ENCODE measurements at regions not wholly inside any gene's neighbourhood (a gene's known extent, or its start where the extent isn't known, plus 50 kb on each side); places are given as distances from the start of the nearest gene placed in this dataset.

DNA sequence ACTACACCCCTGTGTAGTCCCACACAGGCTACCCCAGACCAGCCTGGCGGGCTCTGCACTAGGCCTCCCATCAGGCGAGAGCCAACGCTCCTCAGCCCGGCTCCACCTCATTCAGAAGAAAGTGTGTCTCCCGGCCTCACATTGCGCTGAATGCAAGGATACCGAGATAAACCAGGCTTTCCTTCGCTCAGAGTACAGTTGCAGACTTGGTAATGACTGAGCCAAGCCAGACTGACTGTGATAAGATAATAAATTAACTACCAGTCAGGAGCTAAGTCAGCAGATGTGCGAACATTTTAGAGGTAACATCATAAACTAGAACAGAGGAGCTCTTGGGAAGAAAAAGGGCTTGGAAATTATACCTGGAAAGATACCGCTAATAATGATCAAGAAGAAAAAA lies 397.6 kb downstream of the TRIML1 start:
- no peak for DNase-seq (ENCODE audit: low read depth in 2 of 2)

- no peak for DNase-seq (ENCODE audit: low read depth in 2 of 2)
These were observed 411.1 kb downstream of the TRIML1 start for GRCh38 chr4:188550296-188550695.

GRCh38 chr4:188551156-188551555 lies 411.9 kb downstream of the TRIML1 start:
- no peak for DNase-seq (ENCODE audit: low read depth in 2 of 2)

DNA sequence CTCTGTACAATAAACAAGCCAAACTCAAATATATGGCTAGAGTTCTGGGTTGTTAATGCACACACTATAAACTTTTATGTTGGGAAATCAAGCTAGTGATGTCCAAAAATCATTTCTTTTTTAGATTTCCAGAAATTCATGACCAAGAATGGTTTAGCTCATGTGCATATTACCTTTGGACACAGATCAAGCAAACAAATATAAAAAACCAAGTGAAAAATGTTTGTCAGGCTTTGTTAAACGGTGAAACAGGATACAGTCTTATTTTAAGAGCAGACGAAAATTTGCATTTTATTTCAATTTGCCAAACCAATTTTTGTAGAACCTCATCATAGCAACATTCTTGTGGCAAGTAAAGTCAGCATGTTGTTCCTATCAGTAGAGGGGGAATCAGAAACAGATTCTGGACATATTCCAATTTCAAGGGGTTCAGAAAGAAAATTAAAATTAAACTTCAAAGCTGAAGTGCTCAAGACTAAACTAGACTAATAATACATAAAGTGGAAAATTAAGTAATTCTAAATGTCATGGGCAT lies 413.6 kb downstream of the TRIML1 start:
- DNase-seq (ENCODE audit: low read depth in 2 of 2) = no peak

- no peak for DNase-seq (ENCODE audit: low read depth in 2 of 2)
These were observed 415.2 kb downstream of the TRIML1 start for GRCh38 chr4:188554413-188554812.

DNA sequence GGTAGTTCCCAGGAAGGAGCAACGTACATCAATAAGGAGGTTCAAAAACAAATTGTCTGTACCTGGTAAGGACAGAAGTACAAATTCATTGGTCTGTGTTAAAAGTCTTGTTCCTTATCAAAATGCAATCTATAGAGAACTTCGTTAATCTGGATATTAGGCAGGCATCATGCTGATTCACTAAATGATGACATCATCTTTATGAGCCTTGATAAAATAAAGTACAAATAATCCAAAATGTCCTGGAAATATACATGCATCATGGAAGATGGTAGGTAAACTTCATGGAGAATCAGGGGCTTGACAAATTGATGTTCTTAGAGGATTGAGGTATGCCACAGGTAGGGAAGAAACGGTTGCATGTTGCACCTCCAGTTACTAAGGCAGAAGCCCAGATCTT lies 433.9 kb downstream of the TRIML1 start:
- DNase-seq (ENCODE audit: low read depth in 2 of 2) = no peak

- no peak for DNase-seq (ENCODE audit: low read depth in 2 of 2)
These were observed 439.4 kb downstream of the TRIML1 start for GRCh38 chr4:188578657-188579056.

DNA sequence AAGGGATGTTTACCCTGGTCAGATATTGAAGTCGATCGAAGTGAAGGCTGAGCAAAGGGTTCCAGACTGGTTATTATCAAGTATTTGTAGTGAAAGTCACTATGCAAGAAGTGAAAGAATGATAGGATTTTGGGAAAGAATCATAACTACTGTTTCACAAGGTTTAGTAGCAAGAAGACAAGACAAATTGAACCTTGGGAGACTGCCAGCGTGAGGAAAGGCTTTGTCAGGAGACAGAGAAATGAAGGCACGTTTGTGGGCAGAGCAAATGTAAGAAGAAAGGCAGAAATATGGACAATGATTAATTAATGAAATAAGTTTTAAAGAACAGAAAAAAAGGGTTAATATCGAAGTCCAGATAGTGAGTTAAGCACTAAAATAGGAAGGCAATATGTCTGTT lies 456.8 kb downstream of the TRIML1 start:
- DNase-seq (ENCODE audit: low read depth in 2 of 2) = no peak

- no peak for DNase-seq (ENCODE audit: low read depth in 2 of 2)
These were observed 464.4 kb downstream of the TRIML1 start for GRCh38 chr4:188603646-188604045.

GRCh38 chr4:188606635-188607034 lies 467.4 kb downstream of the TRIML1 start:
- no peak for DNase-seq (ENCODE audit: low read depth in 2 of 2)

GRCh38 chr4:188611143-188611542 lies 471.9 kb downstream of the TRIML1 start:
- no peak for DNase-seq (ENCODE audit: low read depth in 2 of 2)

GRCh38 chr4:188612659-188613058 lies 473.4 kb downstream of the TRIML1 start:
- DNase-seq (ENCODE audit: low read depth in 2 of 2) = no peak

- no peak for DNase-seq (ENCODE audit: low read depth in 2 of 2)
These were observed 474.7 kb downstream of the TRIML1 start for GRCh38 chr4:188613976-188614375.

GRCh38 chr4:188619456-188620149 lies 480.4 kb downstream of the TRIML1 start:
- DNase-seq (ENCODE audit: low read depth in 2 of 2) = no peak

DNA sequence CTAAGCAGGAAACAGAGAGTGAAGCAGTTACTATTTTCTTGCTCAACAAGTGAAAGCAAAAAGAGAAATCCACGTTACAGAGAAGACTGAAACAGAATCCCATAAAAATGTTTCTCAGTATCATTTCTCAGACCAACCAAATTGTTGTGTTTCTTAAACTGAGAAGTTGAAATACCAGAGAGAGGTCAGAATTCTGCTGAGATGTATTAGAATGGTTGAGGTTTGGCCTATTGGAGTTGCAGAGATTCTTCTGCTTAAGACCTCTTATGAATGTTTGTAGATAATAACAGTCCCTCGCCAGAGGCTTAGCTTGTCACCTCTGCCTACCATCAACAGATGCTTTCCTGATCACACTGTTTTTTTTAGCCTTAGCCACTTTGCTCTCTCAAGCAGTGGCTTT lies 481.4 kb downstream of the TRIML1 start:
- no peak for DNase-seq (ENCODE audit: low read depth in 2 of 2)

DNA sequence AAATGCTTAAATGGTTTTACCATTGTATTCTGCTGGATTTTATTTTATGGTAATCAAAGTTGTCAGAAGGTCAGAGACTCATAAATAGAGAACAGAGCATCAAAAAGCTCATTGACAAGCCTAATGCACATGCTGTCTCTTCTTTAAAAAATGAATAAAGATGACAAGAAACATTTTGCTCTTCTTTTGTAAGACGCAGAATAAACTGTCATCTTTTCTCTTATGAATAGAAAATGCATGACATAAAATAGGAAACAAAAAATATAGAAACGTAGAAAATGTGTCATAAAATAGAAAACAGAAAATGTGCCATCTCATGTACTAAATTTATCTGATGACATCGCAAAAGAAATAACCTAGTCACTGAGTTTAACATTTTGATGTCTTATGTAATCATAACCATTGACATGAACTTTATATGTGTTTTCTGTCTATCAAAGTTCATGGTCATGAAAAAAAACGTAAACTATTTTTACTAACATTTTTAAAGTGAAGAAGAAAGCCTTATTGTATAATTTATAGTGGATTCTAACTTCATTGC lies 484.1 kb downstream of the TRIML1 start:
- DNase-seq (ENCODE audit: low read depth in 2 of 2) = no peak

DNA sequence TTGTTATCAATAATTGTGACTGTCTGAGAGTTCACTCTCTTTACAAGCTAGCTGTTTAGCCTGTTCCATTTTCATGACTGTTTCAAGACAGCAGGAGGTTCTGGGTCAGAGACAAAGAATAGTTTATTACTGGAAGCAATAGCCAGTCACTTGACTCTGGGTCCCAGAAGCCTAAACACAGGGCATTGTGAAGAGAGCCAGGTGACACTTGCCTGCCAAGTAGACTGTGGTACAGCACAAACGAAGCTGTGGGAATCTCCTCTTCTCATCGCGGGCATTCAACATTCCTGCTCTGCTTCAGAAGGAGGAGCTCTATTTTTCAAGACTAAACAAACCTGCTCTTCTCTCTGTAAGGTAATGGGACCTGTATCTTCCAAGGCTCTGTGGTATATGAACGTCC lies 485.1 kb downstream of the TRIML1 start:
- no peak for DNase-seq (ENCODE audit: low read depth in 2 of 2)

GRCh38 chr4:188627892-188628291 lies 488.7 kb downstream of the TRIML1 start:
- no peak for DNase-seq (ENCODE audit: low read depth in 2 of 2)

GRCh38 chr4:188639479-188640100 lies 500.3 kb downstream of the TRIML1 start:
- DNase-seq (ENCODE audit: low read depth in 2 of 2) = no peak

DNA sequence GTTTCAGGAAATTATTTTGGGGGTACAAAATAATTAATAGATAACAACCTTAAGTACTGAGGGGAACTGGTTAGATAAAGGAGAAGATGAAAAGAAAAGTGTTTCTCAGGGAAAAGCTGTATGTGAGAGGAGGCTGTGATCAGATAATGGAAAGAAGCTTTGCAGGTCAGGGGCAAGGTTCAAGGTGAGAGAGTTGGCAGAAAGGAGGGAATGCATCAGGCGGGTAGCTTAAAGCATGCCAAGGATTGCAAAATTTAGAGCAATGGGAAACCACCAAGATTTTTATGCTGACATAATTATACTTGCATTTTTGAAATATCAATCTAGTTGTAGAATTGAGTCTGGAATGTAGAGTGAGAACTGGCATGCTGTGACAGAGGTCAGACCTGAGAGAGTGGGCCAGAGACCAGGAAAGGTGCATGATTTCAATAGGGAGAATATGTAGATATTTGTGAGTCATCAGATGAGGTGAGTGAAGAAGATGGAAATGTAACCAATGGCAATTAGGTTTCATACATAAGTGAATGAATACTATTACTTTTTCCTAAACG lies 508.7 kb downstream of the TRIML1 start:
- no peak for DNase-seq (ENCODE audit: low read depth in 2 of 2)

DNA sequence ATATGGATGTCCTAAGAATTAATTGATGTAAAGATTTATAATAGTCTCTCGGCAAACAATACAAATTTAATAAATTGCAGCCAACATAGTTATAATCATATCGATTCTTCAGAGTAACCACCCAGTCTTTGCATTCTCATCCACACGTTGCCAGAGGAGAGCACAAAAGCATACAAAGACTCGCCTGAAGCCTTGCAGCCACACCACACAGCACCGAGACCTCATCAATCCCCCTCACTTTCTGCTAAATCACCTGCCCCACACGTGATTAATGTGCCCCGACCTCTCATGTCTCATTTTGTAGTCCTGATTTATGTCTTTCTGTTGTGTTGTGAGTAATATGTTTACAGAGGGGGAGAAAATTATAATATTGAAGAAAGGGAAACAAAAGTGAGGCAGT lies 510.4 kb downstream of the TRIML1 start:
- DNase-seq (ENCODE audit: low read depth in 2 of 2) = no peak

DNA sequence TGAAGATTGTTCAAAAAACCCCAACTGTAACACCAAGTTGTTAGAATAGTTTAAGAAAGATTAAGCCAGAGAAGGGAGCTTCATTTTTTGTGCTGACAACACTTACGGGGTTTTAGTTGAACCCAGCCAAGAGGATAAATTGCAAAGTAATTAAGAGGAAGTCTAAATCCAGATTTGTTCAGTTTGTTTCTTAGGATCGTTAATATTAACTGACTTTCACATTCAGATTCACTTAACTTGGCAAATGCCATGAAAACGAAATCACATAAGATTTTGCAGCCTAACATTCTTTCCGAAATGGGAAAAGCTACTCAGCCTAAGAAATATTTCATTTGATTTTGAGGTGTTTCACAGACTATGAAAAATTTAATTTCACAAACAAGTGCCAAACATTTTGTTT lies 511.3 kb downstream of the TRIML1 start:
- DNase-seq (ENCODE audit: low read depth in 2 of 2) = no peak

DNA sequence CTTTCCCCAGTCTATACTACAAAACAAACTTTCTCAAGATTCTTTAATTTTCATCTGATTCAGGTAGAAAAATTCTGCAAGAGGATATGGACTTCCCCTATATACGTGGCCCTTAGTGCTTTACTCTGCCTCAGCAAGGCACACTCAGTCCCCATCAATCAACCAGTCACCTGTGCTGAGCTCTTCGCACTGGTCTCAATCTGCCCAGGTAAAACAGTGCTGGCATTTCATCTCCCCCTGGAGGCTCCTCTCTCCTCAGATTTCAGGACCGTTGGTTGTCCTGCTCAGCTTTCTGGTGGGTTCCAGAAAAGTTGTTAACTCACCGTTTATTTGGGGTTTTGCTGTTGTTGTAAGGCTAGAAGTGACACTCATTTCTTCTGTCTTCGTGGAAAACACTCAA lies 518.1 kb downstream of the TRIML1 start:
- DNase-seq (ENCODE audit: low read depth in 2 of 2) = no peak
